WTC11 (cell line): ENCODE measurements at regions not wholly inside any gene's neighbourhood (a gene's known extent, or its start where the extent isn't known, plus 50 kb on each side); places are given as distances from the start of the nearest gene placed in this dataset.

ENCODE experiments used
- ATAC-seq: fragments of 200-7000 bp; cut with Tn5 transposase; 2 replicates; pipeline ENCODE4 v1.10.0; 2021; ENCODE audit warnings: mild to moderate bottlenecking, moderate library complexity
- CTCF ChIA-PET: fragments of 300-600 bp; sonication (Branson Sonifier 250); formaldehyde crosslinking; loops from one replicate; lab custom pipeline; 2021; ENCODE audit warnings: antibody characterized with exemption; lab: Charles Lee
- POLR2A ChIA-PET: fragments of 350-600 bp; sonication (Branson Sonifier 250); formaldehyde crosslinking; loops from one replicate; lab custom pipeline; 2021; ENCODE audit warnings: antibody characterized with exemption; lab: Charles Lee
- DNase-seq: peaks from one replicate; pipeline ENCODE4 v3.0.0; 2021; ENCODE audit warnings: low spot score
- H3K27ac Mint-ChIP-seq: 2 replicates; pipeline ENCODE4 v1.8.0; 2021; ENCODE audit warnings: mixed read lengths
- H3K27me3 Mint-ChIP-seq: 2 replicates; pipeline ENCODE4 v1.8.0; 2021; ENCODE audit warnings: low read depth, mild to moderate bottlenecking, moderate library complexity, mixed read lengths
- H3K36me3 Mint-ChIP-seq: 2 replicates; pipeline ENCODE4 v1.8.0; 2021; ENCODE audit warnings: mixed read lengths
- H3K4me1 Mint-ChIP-seq: 2 replicates; pipeline ENCODE4 v1.8.0; 2022; ENCODE audit warnings: mixed read lengths
- H3K4me3 Mint-ChIP-seq: 2 replicates; pipeline ENCODE4 v1.8.0; 2021; ENCODE audit warnings: mild to moderate bottlenecking, moderate library complexity, mixed read lengths
- H3K9me3 Mint-ChIP-seq: 2 replicates; pipeline ENCODE4 v1.8.0; 2021; ENCODE audit warnings: mixed read lengths
- ATF1 ChIP-seq: sonication (generic); formaldehyde crosslinking; IDR thresholded peaks from 2 replicates; pipeline ENCODE4 v1.8.1; 2023; ENCODE audit warnings: mild to moderate bottlenecking, moderate library complexity, missing genetic modification reagents
- CBFB ChIP-seq: sonication (generic); formaldehyde crosslinking; IDR thresholded peaks from 2 replicates; pipeline ENCODE4 v1.8.1; 2022; ENCODE audit warnings: mild to moderate bottlenecking, low read depth, missing genetic modification reagents
- CREB1 ChIP-seq: sonication (generic); formaldehyde crosslinking; IDR thresholded peaks from 2 replicates; pipeline ENCODE4 v1.8.0; 2023; ENCODE audit warnings: mild to moderate bottlenecking, missing genetic modification reagents
- CREM ChIP-seq: sonication (generic); formaldehyde crosslinking; IDR thresholded peaks from 2 replicates; pipeline ENCODE4 v1.8.1; 2022; ENCODE audit warnings: mild to moderate bottlenecking, missing genetic modification reagents, moderate library complexity
- ETV6 ChIP-seq: sonication (generic); formaldehyde crosslinking; IDR thresholded peaks from 2 replicates; pipeline ENCODE4 v1.8.1; 2022; ENCODE audit warnings: mild to moderate bottlenecking, missing genetic modification reagents
- FOXJ3 ChIP-seq: sonication (generic); formaldehyde crosslinking; IDR thresholded peaks from 2 replicates; pipeline ENCODE4 v1.9.0; 2021; ENCODE audit warnings: missing genetic modification reagents, mild to moderate bottlenecking, borderline replicate concordance
- FOXK1 ChIP-seq: sonication (generic); formaldehyde crosslinking; IDR thresholded peaks from 2 replicates; pipeline ENCODE4 v1.8.0; 2022; ENCODE audit warnings: mild to moderate bottlenecking, moderate library complexity, missing genetic modification reagents
- GTF2I ChIP-seq: fragments of 250-450 bp; sonication (Bioruptor Pico); conservative IDR thresholded peaks from 2 replicates; pipeline ENCODE4 v1.4.0; 2021; ENCODE audit warnings: mild to moderate bottlenecking
- HMGA2 ChIP-seq: fragments of 250-450 bp; sonication (Bioruptor Pico); IDR thresholded peaks from 2 replicates; pipeline ENCODE4 v1.4.0; 2021; ENCODE audit warnings: mild to moderate bottlenecking, moderate library complexity
- MAX ChIP-seq: sonication (generic); formaldehyde crosslinking; IDR thresholded peaks from 2 replicates; pipeline ENCODE4 v1.8.0; 2022; ENCODE audit warnings: mild to moderate bottlenecking, missing genetic modification reagents
- OVOL2 ChIP-seq: fragments of 250-450 bp; sonication (Bioruptor Pico); IDR thresholded peaks from 2 replicates; pipeline ENCODE4 v1.9.0; 2021; ENCODE audit warnings: mild to moderate bottlenecking, borderline replicate concordance
- SMAD3 ChIP-seq: sonication (generic); formaldehyde crosslinking; IDR thresholded peaks from 2 replicates; pipeline ENCODE4 v1.8.0; 2022; ENCODE audit warnings: missing genetic modification reagents, mild to moderate bottlenecking, borderline replicate concordance
- TCF7 ChIP-seq: sonication (generic); formaldehyde crosslinking; IDR thresholded peaks from 2 replicates; pipeline ENCODE4 v1.8.0; 2022; ENCODE audit warnings: mild to moderate bottlenecking, low read depth, missing genetic modification reagents, moderate library complexity
- TEAD1 ChIP-seq: sonication (generic); formaldehyde crosslinking; IDR thresholded peaks from 2 replicates; pipeline ENCODE4 v1.8.0; 2022; ENCODE audit warnings: mild to moderate bottlenecking, missing genetic modification reagents
- TEAD4 ChIP-seq: sonication (generic); formaldehyde crosslinking; IDR thresholded peaks from 2 replicates; pipeline ENCODE4 v1.8.0; 2022; ENCODE audit warnings: mild to moderate bottlenecking, missing genetic modification reagents
- ZBTB21 ChIP-seq: sonication (generic); formaldehyde crosslinking; IDR thresholded peaks from 2 replicates; pipeline ENCODE4 v1.8.1; 2023; ENCODE audit warnings: mild to moderate bottlenecking, missing genetic modification reagents, borderline replicate concordance
- ZNF317 ChIP-seq: sonication (generic); formaldehyde crosslinking; IDR thresholded peaks from 2 replicates; pipeline ENCODE4 v1.8.1; 2023; ENCODE audit warnings: low read depth, mild to moderate bottlenecking, moderate library complexity, missing genetic modification reagents, borderline replicate concordance
- ZNF671 ChIP-seq: fragments of 250-450 bp; sonication (Bioruptor Pico); IDR thresholded peaks from 2 replicates; pipeline ENCODE4 v1.8.0; 2021; ENCODE audit warnings: mild to moderate bottlenecking
- TF ChIP-seq, protein P1 (sequence below): sonication (generic); formaldehyde crosslinking; IDR thresholded peaks from 2 replicates; pipeline ENCODE4 v1.8.0; 2022; ENCODE audit warnings: mild to moderate bottlenecking, missing genetic modification reagents
- TF ChIP-seq, protein P2 (sequence below): sonication (generic); formaldehyde crosslinking; IDR thresholded peaks from 2 replicates; pipeline ENCODE4 v1.8.0; 2023; ENCODE audit warnings: missing genetic modification reagents, mild to moderate bottlenecking, borderline replicate concordance
- TF ChIP-seq, protein P3 (sequence below): sonication (generic); formaldehyde crosslinking; IDR thresholded peaks from 2 replicates; pipeline ENCODE4 v1.8.0; 2022; ENCODE audit warnings: mild to moderate bottlenecking, missing genetic modification reagents
- TF ChIP-seq, protein P4 (sequence below): sonication (generic); formaldehyde crosslinking; IDR thresholded peaks from 2 replicates; pipeline ENCODE4 v1.8.1; 2022; ENCODE audit warnings: low read depth, missing genetic modification reagents, borderline replicate concordance

DNA sequence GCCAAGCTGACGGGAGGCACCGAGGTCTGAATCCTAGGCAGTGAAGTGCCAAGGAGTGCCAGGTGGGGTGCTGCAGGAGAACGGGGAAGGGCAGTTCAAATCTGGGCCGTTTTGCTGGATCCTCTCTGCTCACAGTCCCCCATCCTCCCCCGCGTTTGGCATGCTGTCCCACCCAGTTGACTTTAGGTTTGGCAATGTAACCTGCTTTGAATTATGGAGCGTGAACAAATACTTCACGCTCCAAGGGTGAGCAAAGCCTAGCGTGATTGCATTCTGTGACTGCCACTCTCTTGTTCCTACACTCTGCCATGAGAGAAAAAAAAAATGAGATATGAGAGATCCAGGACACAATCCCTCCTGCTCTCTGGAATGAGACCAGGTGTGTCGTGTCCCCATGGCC is 381.9 kb downstream of the ZNF516 start:
- Mint-ChIP-seq H3K9me3 (peaks cover 19% of the 10 kb centered on the region), H3K4me1 (no peaks in the 10 kb centered on the region), H3K27ac (no peak overlapping the region), H3K4me3 (no peak overlapping the region), H3K36me3 (no peaks in the 10 kb centered on the region), H3K27me3 (no peaks in the 10 kb centered on the region)
- POLR2A ChIA-PET, result no interaction called here
- ATAC-seq, result no peak
- CTCF ChIA-PET, result no interaction called here
- TF ChIP-seq, protein P1, sequence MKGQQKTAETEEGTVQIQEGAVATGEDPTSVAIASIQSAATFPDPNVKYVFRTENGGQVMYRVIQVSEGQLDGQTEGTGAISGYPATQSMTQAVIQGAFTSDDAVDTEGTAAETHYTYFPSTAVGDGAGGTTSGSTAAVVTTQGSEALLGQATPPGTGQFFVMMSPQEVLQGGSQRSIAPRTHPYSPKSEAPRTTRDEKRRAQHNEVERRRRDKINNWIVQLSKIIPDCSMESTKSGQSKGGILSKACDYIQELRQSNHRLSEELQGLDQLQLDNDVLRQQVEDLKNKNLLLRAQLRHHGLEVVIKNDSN, result no peak
- TF ChIP-seq CREB1 (CRISPR knock-in tag), result no peak
- no peak for TF ChIP-seq CBFB
- TF ChIP-seq MAX (CRISPR knock-in tag), result no peak
- TF ChIP-seq, all 79 proteins: peak for 0
- DNase-seq, result no peak

DNA sequence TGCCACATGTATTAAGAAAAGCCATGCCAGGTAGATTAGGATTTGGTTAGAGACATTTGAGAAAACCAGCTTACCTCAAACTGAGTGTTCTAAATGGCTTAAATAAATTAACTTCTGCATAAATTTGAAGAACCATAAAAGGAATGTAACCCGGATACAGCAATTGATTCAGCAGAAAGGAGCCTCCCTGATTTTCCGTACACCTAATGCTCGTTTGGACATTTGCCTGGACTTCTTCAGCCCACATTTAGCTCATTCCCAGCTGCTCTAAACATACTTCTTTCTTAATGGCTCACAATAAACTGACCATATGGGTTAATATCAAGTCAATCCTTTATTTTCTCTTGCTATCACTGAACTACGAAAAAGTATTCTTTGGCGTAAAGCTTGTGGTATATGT is 392.4 kb downstream of the ZNF516 start:
- TF ChIP-seq ZNF671 (CRISPR knock-in tag), result no peak
- Mint-ChIP-seq H3K4me3 (no peak overlapping the region), H3K27me3 (no peaks in the 10 kb centered on the region), H3K9me3 (peaks cover 24% of the 10 kb centered on the region), H3K36me3 (no peaks in the 10 kb centered on the region; the same call in 1 of the 2 replicates), H3K27ac (no peak overlapping the region), H3K4me1 (peaks cover 8% of the 10 kb centered on the region)
- CTCF ChIA-PET, result no interaction called here
- POLR2A ChIA-PET, result no interaction called here
- ATAC-seq (no peak), DNase-seq (no peak)

GRCh38 chr18:76102156-76102555 is 392.9 kb downstream of the ZNF516 start:
- ChIA-PET CTCF (no interaction called here), POLR2A (no interaction called here)
- H3K36me3 Mint-ChIP-seq, result no peaks in the 10 kb centered on the region; the same call in 1 of the 2 replicates
- no peaks in the 10 kb centered on the region for H3K27me3 Mint-ChIP-seq
- no peak overlapping the region for H3K4me3 Mint-ChIP-seq
- TF ChIP-seq, protein P2, sequence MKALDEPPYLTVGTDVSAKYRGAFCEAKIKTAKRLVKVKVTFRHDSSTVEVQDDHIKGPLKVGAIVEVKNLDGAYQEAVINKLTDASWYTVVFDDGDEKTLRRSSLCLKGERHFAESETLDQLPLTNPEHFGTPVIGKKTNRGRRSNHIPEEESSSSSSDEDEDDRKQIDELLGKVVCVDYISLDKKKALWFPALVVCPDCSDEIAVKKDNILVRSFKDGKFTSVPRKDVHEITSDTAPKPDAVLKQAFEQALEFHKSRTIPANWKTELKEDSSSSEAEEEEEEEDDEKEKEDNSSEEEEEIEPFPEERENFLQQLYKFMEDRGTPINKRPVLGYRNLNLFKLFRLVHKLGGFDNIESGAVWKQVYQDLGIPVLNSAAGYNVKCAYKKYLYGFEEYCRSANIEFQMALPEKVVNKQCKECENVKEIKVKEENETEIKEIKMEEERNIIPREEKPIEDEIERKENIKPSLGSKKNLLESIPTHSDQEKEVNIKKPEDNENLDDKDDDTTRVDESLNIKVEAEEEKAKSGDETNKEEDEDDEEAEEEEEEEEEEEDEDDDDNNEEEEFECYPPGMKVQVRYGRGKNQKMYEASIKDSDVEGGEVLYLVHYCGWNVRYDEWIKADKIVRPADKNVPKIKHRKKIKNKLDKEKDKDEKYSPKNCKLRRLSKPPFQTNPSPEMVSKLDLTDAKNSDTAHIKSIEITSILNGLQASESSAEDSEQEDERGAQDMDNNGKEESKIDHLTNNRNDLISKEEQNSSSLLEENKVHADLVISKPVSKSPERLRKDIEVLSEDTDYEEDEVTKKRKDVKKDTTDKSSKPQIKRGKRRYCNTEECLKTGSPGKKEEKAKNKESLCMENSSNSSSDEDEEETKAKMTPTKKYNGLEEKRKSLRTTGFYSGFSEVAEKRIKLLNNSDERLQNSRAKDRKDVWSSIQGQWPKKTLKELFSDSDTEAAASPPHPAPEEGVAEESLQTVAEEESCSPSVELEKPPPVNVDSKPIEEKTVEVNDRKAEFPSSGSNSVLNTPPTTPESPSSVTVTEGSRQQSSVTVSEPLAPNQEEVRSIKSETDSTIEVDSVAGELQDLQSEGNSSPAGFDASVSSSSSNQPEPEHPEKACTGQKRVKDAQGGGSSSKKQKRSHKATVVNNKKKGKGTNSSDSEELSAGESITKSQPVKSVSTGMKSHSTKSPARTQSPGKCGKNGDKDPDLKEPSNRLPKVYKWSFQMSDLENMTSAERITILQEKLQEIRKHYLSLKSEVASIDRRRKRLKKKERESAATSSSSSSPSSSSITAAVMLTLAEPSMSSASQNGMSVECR (CRISPR knock-in tag), result no peak
- TF ChIP-seq ATF1 (CRISPR knock-in tag) (no peak), TEAD1 (CRISPR knock-in tag) (no peak), CREM (CRISPR knock-in tag) (no peak), TEAD4 (CRISPR knock-in tag) (no peak), TCF7 (CRISPR knock-in tag) (no peak), SMAD3 (CRISPR knock-in tag) (no peak), ZBTB21 (CRISPR knock-in tag) (no peak), GTF2I (CRISPR knock-in tag) (no peak), FOXJ3 (CRISPR knock-in tag) (no peak), FOXK1 (CRISPR knock-in tag) (no peak), ZNF317 (no peak), HMGA2 (no peak), CREB1 (CRISPR knock-in tag) (no peak), ETV6 (CRISPR knock-in tag) (no peak), OVOL2 (CRISPR knock-in tag) (no peak)
- TF ChIP-seq, protein P3, sequence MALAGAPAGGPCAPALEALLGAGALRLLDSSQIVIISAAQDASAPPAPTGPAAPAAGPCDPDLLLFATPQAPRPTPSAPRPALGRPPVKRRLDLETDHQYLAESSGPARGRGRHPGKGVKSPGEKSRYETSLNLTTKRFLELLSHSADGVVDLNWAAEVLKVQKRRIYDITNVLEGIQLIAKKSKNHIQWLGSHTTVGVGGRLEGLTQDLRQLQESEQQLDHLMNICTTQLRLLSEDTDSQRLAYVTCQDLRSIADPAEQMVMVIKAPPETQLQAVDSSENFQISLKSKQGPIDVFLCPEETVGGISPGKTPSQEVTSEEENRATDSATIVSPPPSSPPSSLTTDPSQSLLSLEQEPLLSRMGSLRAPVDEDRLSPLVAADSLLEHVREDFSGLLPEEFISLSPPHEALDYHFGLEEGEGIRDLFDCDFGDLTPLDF (CRISPR knock-in tag), result no peak
- TF ChIP-seq, protein P4, sequence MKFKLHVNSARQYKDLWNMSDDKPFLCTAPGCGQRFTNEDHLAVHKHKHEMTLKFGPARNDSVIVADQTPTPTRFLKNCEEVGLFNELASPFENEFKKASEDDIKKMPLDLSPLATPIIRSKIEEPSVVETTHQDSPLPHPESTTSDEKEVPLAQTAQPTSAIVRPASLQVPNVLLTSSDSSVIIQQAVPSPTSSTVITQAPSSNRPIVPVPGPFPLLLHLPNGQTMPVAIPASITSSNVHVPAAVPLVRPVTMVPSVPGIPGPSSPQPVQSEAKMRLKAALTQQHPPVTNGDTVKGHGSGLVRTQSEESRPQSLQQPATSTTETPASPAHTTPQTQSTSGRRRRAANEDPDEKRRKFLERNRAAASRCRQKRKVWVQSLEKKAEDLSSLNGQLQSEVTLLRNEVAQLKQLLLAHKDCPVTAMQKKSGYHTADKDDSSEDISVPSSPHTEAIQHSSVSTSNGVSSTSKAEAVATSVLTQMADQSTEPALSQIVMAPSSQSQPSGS (CRISPR knock-in tag), result no peak
- H3K27ac Mint-ChIP-seq, result no peak overlapping the region
- no peak for ATAC-seq
- peaks cover 24% of the 10 kb centered on the region for H3K9me3 Mint-ChIP-seq
- peaks cover 8% of the 10 kb centered on the region for H3K4me1 Mint-ChIP-seq
- DNase-seq, result no peak
